Psoas muscle (tissue), 7 donors: ENCODE measurements at regions not wholly inside any gene's neighbourhood (a gene's known extent, or its start where the extent isn't known, plus 50 kb on each side); places are given as distances from the start of the nearest gene placed in this dataset.

Experiments
- ATAC-seq, 4 donors: fragments of 200-7000 bp; cut with Tn5 transposase; one replicate each; pipeline ENCODE4 v1.9.1; 2020; ENCODE audit warnings: moderate library complexity in 3 of 4, mild to moderate bottlenecking in 2 of 4
- DNase-seq, 2 donors: peaks; one replicate each; pipeline ENCODE4 v3.0.0-alpha.2; 2020
- H3K27ac ChIP-seq: fragments of 200-600 bp; one replicate; pipeline ENCODE4 v1.8.0; 2022
- H3K27me3 ChIP-seq, 3 donors: fragments of 200-600 bp in 1 of 3; one replicate each; pipeline versions ENCODE4 v1.6.1 to v1.8.0; 2013 to 2022; ENCODE audit warnings: low read length in 2 of 3, mild to moderate bottlenecking in 2 of 3, moderate library complexity in 1 of 3; ENCODE audit not compliant: insufficient read depth in 3 of 3
- H3K36me3 ChIP-seq, 2 donors: fragments of 200-600 bp in 1 of 2; one replicate each; pipeline versions ENCODE4 v1.6.1 to v1.8.0; 2013 to 2022; ENCODE audit warnings: low read depth in 1 of 2, mild to moderate bottlenecking in 1 of 2, moderate library complexity in 1 of 2; ENCODE audit not compliant: insufficient read depth in 1 of 2
- H3K4me1 ChIP-seq: fragments of 200-600 bp; one replicate; pipeline ENCODE4 v1.8.0; 2022
- H3K4me3 ChIP-seq: fragments of 200-600 bp; one replicate; pipeline ENCODE4 v1.8.0; 2022; ENCODE audit warnings: mild to moderate bottlenecking
- H3K9me3 ChIP-seq: fragments of 200-600 bp; one replicate; pipeline ENCODE4 v1.8.0; 2022
- CTCF ChIP-seq: fragments of 200-600 bp; IDR thresholded peaks from one replicate; pipeline ENCODE4 v1.8.0; 2022; ENCODE audit warnings: antibody characterized with exemption
- WGBS, 3 donors: extraction: QIAGEN DNeasy Blood & Tissue Kit; methylation state at CpG; one replicate each; pipeline versions ENCODE4 v1.1.6 to v1.1.7; 2013; 5-methylcytosine and 5-hydroxymethylcytosine counted together
- intact Hi-C, 2 donors: fragments of 100-400 bp; cut with DNase I; formaldehyde crosslinking; loops; one replicate each; pipeline versions ENCODE4 v1.11.0 to v1.14.2; 2022
- donor health status: healthy with polysubstance abuse.
- donor health status: DM: no; HTN: no; CAD: no; lungs with moderate emphysema.
- donor health status: Bipolar disorder and iron deficiency.
- donor health status: healthy.
- donor health status: DM: yes; HTN: yes; CAD: no.
- donor health status: DM: no; HTN: no; CAD: no.
- donor health status: DM: yes; HTN: yes; CAD: no.

- Histone ChIP-seq H3K4me3 (no peak overlapping the region), H3K36me3 (no peaks in the 10 kb centered on the region), H3K9me3 (peaks cover 12% of the 10 kb centered on the region), H3K27ac (no peak overlapping the region), H3K4me1 (no peaks in the 10 kb centered on the region), H3K27me3 (no peaks in the 10 kb centered on the region)
- intact Hi-C loops: no loop called here
- DNase-seq (no peak), ATAC-seq (no peak)
- WGBS, 3 donors: 90 to 94% (median 93%) methylated on average over 3 of the region's 3 CpGs
- no peak for TF ChIP-seq CTCF
These were observed 379.7 kb downstream of the SQOR start for GRCh38 chr15:46014532-46014931.

DNA sequence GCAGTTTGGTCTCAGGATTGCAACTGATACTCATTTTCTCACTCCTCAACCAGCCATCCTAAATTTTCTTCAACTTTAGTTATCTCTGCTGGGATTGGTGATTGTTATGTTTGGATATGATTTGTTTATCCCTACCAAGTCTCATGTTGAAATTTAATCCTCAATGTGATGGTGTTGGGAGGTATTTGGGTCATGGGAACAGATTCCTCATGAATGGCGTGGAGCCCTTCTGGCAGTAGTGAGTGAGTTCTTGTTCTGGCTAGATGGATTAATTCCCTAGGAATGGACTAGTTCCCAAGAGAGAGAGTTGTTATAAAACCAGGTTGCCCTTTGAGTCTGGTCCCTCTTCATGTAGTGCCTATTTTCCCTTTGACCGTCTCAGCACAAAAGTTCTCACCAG lies 399.9 kb downstream of the SQOR start:
- no peak for DNase-seq
- Histone ChIP-seq H3K4me1 (no peaks in the 10 kb centered on the region), H3K27me3 (no peaks in the 10 kb centered on the region), H3K36me3 (no peaks in the 10 kb centered on the region), H3K9me3 (no peaks in the 10 kb centered on the region), H3K4me3 (no peak overlapping the region), H3K27ac (no peak overlapping the region)
- 32 to 62% (median 45%) methylated on average over 2 of the region's 2 CpGs for WGBS, 3 donors
- no peak for TF ChIP-seq CTCF
- peak in 2 of 4 donors; percentile 34 to 63 for ATAC-seq
- intact Hi-C loops: no loop called here

DNA sequence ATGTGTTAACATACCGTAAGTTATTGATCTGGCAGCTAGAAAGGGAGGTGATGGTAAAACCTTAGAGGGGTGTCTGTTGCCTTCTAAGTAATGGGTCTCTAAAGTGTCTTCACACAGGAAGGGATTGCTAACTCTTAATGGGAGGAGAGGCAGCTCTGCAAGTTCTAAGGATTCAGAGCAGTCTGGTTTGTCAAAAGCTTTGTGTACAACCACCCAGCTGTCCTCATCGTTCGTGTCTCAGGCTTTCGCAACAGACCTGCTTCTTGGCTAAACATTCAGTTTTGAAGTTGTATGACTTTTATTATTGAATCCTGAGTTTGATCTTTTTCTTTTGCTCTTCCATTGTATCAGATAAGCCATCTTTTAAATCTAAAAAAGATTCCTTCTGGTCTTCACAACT lies 404.9 kb downstream of the SQOR start:
- Histone ChIP-seq H3K4me3 (no peak overlapping the region), H3K27me3 (no peaks in the 10 kb centered on the region), H3K36me3 (no peaks in the 10 kb centered on the region), H3K4me1 (no peaks in the 10 kb centered on the region), H3K9me3 (no peaks in the 10 kb centered on the region), H3K27ac (no peak overlapping the region)
- no peak for TF ChIP-seq CTCF
- ATAC-seq (peak in 1 of 4 donors; percentile 50), DNase-seq (no peak)
- intact Hi-C loops: no loop called here
- 60 to 81% (median 72%) methylated on average over 4 of the region's 4 CpGs for WGBS, 3 donors

DNA sequence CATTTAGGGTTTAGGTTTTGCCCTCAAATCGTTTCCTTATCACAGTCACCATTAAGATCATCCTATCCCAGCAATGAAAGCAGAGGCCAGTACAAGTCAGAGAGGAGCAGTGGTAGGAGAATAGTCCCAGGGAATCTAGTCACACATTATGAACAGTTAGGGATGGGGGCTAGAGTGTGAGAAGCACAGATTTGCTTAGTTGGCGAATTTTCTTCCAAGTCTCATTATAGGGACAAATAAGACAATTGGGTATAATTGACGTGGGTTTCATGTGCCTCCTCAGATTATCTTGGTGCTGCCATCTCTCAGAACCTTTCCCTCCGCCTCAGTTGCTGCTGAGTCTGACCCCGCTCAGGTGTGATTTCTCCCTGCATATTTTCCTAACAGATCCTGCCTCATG lies 407.1 kb downstream of the SQOR start:
- ATAC-seq (no peak), DNase-seq (no peak)
- intact Hi-C loops: no loop called here
- no peaks in the 10 kb centered on the region for H3K4me1 ChIP-seq
- H3K36me3 ChIP-seq: no peaks in the 10 kb centered on the region
- H3K27me3 ChIP-seq: no peaks in the 10 kb centered on the region
- TF ChIP-seq CTCF: no peak
- no peak overlapping the region for H3K4me3 ChIP-seq
- no peaks in the 10 kb centered on the region for H3K9me3 ChIP-seq
- WGBS, 3 donors: 86 to 90% (median 89%) methylated on average over 5 of the region's 5 CpGs
- no peak overlapping the region for H3K27ac ChIP-seq

DNA sequence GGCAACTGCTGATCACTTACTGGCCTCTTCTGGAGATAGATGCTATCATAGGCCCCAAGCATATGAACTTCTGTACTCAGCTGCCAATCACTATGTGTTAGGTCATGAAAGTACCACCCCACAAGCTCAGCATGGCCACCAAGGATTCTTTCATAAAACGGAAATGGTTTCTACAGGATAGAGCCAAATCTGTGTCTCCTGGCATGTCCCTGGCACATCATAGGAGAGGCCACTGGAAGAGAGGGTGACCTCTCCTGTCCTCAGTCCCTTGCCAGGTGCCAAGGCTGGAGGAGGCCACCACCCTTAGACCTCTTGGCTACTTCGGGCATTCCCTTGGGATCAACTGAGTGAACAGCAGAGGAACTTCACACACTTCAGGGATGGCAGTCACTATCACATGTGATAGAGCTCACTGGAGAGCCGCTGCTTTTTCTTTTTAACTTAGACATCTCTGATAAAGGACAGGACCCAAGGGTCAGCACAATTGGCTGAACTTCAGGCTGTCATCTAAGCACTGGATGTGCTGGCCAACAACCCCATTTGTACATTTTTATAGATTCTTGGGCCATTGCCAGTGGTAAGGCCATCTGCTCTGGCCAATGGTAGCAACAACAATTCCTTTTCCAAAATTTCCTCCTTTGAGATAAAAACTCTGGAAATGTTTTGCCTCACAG lies 425.2 kb downstream of the SQOR start:
- 51 to 64% (median 59%) methylated on average over 3 of the region's 3 CpGs for WGBS, 3 donors
- Histone ChIP-seq H3K4me1 (no peaks in the 10 kb centered on the region), H3K27ac (no peak overlapping the region), H3K9me3 (no peaks in the 10 kb centered on the region), H3K4me3 (no peak overlapping the region), H3K36me3 (no peaks in the 10 kb centered on the region), H3K27me3 (no peaks in the 10 kb centered on the region)
- ATAC-seq: no peak
- no peak for TF ChIP-seq CTCF
- intact Hi-C loops: no loop called here
- no peak for DNase-seq
